ENCODE measurements at regions not wholly inside any gene's neighbourhood (a gene's known extent, or its start where the extent isn't known, plus 50 kb on each side); places are given as distances from the start of the nearest gene placed in this dataset.

GRCh38 chr9:108691614-108692013 lies 164.2 kb downstream of the ACTL7B start:
- peaks cover 3% of the 10 kb centered on the region for H3K9me3 ChIP-seq (ENCODE audit: low read length)
- WGBS (ENCODE audit: low lambda C conversion rate): 3% methylated on average over 7 of the region's 7 CpGs
- no peak overlapping the region; the same call in 1 of the 2 replicates for H3K4me2 ChIP-seq (ENCODE audit: low read depth, low read length)
- ChIA-PET CTCF (ENCODE audit: low intra/inter-chr PET ratio, low total read pairs) (no interaction called here), POLR2A (no interaction called here)
- intact Hi-C loops (cut with micrococcal nuclease; ENCODE audit: unreplicated experiment): no loop called here
- no peak overlapping the region for H3K9ac ChIP-seq (ENCODE audit: insufficient read depth, low read depth, low read length)
- no peak overlapping the region for H3K27ac ChIP-seq (ENCODE audit: extremely low read length, insufficient read depth, low read length)
- H3K36me3 ChIP-seq (replicated peaks in 1 of 2; ENCODE audit: control insufficient read depth in 1 of 2, insufficient read depth in 2 of 2, low read length in 2 of 2): no peaks in the 10 kb centered on the region
- BruUV-seq (replicated peaks): no TSS peak
- no peak overlapping the region for H3K4me3 ChIP-seq (replicated peaks in 1 of 3; ENCODE audit: insufficient read depth in 1 of 3, low read depth in 2 of 3, low read length in 3 of 3)
- no peak overlapping the region for H2AFZ ChIP-seq (ENCODE audit: low read length)
- no peak for FAIRE-seq
- in situ Hi-C loops (cut with HindIII; ENCODE audit: extremely low pct_ligation_motif_present, low pct_unique_long_range_greater_than_20kb): no loop called here
- ATAC-seq: peak; percentile 71
- H3K27me3 ChIP-seq (ENCODE audit: control insufficient read depth in 1 of 2, insufficient read depth in 2 of 2, low read length in 2 of 2): peaks cover 0 to 14% of the 10 kb centered on the region in 2 experiments; a peak in 1 of 5 replicates
- peaks cover 19% of the 10 kb centered on the region for H3K4me1 ChIP-seq (ENCODE audit: insufficient read depth, low read length)
- peak; percentile 83 for TF ChIP-seq ELF3 (CRISPR knock-in tag; IDR thresholded peaks at IDR 0.05)
- TF ChIP-seq TEAD3 (CRISPR knock-in tag; optimal IDR thresholded peaks at IDR 0.05; ENCODE audit: borderline replicate concordance): peak; percentile 71
- peak; percentile 11; the same call in 1 of the 2 replicates for TF ChIP-seq ETV5 (CRISPR knock-in tag; IDR thresholded peaks at IDR 0.05; ENCODE audit: borderline replicate concordance)
- TF ChIP-seq BRF2 (CRISPR knock-in tag; IDR thresholded peaks at IDR 0.05): no peak
- no peak for TF ChIP-seq ZNF761 (CRISPR knock-in tag; conservative IDR thresholded peaks at IDR 0.05)
- TF ChIP-seq SOX5 (CRISPR knock-in tag; IDR thresholded peaks at IDR 0.05; ENCODE audit: borderline replicate concordance): peak; percentile 65; the same call in 1 of the 2 replicates
- TF ChIP-seq, protein P1, sequence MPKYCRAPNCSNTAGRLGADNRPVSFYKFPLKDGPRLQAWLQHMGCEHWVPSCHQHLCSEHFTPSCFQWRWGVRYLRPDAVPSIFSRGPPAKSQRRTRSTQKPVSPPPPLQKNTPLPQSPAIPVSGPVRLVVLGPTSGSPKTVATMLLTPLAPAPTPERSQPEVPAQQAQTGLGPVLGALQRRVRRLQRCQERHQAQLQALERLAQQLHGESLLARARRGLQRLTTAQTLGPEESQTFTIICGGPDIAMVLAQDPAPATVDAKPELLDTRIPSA (CRISPR knock-in tag; IDR thresholded peaks at IDR 0.05; ENCODE audit: borderline replicate concordance): no peak
- no peak for TF ChIP-seq ZNF274 (CRISPR knock-in tag; IDR thresholded peaks at IDR 0.05)
- TF ChIP-seq FOSL2 (CRISPR knock-in tag; IDR thresholded peaks at IDR 0.05): 0 out of 2 replicates have a peak, but pooled peaks have one; percentile 24
- TF ChIP-seq ZNF331 (CRISPR knock-in tag; IDR thresholded peaks at IDR 0.05): no peak
- TF ChIP-seq ARID5B (CRISPR knock-in tag; IDR thresholded peaks at IDR 0.05): peak; percentile 47; the same call in 1 of the 2 replicates
- peak; percentile 73 for TF ChIP-seq BHLHE40 (IDR thresholded peaks at IDR 0.05; ENCODE audit: low read length)
- TF ChIP-seq SOX13 (IDR thresholded peaks at IDR 0.05): 0 out of 2 replicates have a peak, but pooled peaks have one; percentile 31
- TF ChIP-seq SOX13 (CRISPR knock-in tag; conservative IDR thresholded peaks at IDR 0.05 in 1 of 2, IDR thresholded peaks at IDR 0.05 in 1 of 2): no peak
- no peak for TF ChIP-seq CCDC6 (CRISPR knock-in tag; IDR thresholded peaks at IDR 0.05)
- TF ChIP-seq NPAS2 (CRISPR knock-in tag; IDR thresholded peaks at IDR 0.05; ENCODE audit: borderline replicate concordance): no peak
- H4K20me1 ChIP-seq (ENCODE audit: insufficient read depth, low read length): no peaks in the 10 kb centered on the region
- no peaks in the 10 kb centered on the region for H3K79me2 ChIP-seq (ENCODE audit: insufficient read depth, low read length)
- DNase-seq (ENCODE audit: low spot score): peak; percentile 23

Measured in HepG2 (cell line).